Colonic mucosa (tissue), 4 donors: ENCODE measurements at regions not wholly inside any gene's neighbourhood (a gene's known extent, or its start where the extent isn't known, plus 50 kb on each side); places are given as distances from the start of the nearest gene placed in this dataset.
"Not testable (repeated sequence)": the region's sequence is repeated elsewhere in the genome, so short reads cannot be mapped to it uniquely, and the experiment has no call there.

Experiments
- DNase-seq: peaks from one replicate; pipeline ENCODE4 v3.0.0-alpha.2; 2020
- H3K27ac ChIP-seq: fragments of 200-600 bp; one replicate; pipeline ENCODE4 v1.8.0; 2021
- H3K27me3 ChIP-seq: fragments of 200-600 bp; one replicate; pipeline ENCODE4 v1.8.0; 2021
- H3K36me3 ChIP-seq: fragments of 200-600 bp; one replicate; pipeline ENCODE4 v1.8.0; 2021
- H3K4me1 ChIP-seq: fragments of 200-600 bp; one replicate; pipeline ENCODE4 v1.8.0; 2021; ENCODE audit warnings: mild to moderate bottlenecking
- H3K4me3 ChIP-seq: fragments of 200-600 bp; one replicate; pipeline ENCODE4 v1.8.0; 2021
- H3K9ac ChIP-seq, 2 donors: one replicate each; pipeline ENCODE4 v1.7.0; 2013; ENCODE audit warnings: control low read depth in 2 of 2, low read depth in 2 of 2, low read length in 2 of 2
- H3K9me3 ChIP-seq: fragments of 200-600 bp; one replicate; pipeline ENCODE4 v1.8.0; 2021
- intact Hi-C: fragments of 100-400 bp; cut with DNase I; formaldehyde crosslinking; loops from one replicate; pipeline ENCODE4 v1.14.1; 2022
- TF ChIP-seq, protein P1 (sequence below): fragments of 200-600 bp; IDR thresholded peaks from one replicate; pipeline ENCODE4 v1.8.0; 2022; ENCODE audit warnings: antibody characterized with exemption, mild to moderate bottlenecking
- donor health status: healthy.
- donor health status: DM: no; HTN: no; CAD: no.
- donor health status: DM: no; HTN: no; CAD: no.

DNA sequence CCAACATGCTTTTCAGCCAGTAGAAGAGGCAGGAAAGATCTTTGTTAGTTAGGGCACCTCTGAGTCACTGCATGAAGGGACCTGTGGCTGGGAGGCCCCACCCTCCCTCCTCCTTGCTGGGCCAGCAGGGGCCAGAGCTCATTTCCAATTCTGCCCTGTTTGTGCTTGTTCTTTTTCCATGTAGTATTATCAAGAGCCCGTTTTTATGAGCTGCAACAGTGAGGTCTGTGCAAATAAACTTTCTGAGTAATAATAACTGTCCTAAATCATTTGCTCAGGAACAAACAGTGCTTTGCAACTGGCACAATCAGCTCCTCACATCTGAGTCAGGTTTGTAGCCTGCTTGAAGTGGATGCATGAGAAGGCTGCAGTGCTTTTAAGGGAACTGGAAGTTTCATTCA lies 128.0 kb downstream of the ARL4C start:
- Histone ChIP-seq H3K27me3 (no peaks in the 10 kb centered on the region), H3K4me3 (no peak overlapping the region), H3K27ac (no peak overlapping the region), H3K9ac (no peak overlapping the region), H3K36me3 (no peaks in the 10 kb centered on the region), H3K9me3 (no peaks in the 10 kb centered on the region), H3K4me1 (no peaks in the 10 kb centered on the region)
- intact Hi-C loops: no loop called here
- TF ChIP-seq, protein P1, sequence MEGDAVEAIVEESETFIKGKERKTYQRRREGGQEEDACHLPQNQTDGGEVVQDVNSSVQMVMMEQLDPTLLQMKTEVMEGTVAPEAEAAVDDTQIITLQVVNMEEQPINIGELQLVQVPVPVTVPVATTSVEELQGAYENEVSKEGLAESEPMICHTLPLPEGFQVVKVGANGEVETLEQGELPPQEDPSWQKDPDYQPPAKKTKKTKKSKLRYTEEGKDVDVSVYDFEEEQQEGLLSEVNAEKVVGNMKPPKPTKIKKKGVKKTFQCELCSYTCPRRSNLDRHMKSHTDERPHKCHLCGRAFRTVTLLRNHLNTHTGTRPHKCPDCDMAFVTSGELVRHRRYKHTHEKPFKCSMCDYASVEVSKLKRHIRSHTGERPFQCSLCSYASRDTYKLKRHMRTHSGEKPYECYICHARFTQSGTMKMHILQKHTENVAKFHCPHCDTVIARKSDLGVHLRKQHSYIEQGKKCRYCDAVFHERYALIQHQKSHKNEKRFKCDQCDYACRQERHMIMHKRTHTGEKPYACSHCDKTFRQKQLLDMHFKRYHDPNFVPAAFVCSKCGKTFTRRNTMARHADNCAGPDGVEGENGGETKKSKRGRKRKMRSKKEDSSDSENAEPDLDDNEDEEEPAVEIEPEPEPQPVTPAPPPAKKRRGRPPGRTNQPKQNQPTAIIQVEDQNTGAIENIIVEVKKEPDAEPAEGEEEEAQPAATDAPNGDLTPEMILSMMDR: no peak
- no peak for DNase-seq

GRCh38 chr2:234366891-234367290 lies 130.0 kb downstream of the ARL4C start:
- Histone ChIP-seq H3K4me3 (no peak overlapping the region), H3K4me1 (no peaks in the 10 kb centered on the region), H3K9ac (no peak overlapping the region), H3K27ac (no peak overlapping the region), H3K36me3 (no peaks in the 10 kb centered on the region), H3K9me3 (no peaks in the 10 kb centered on the region), H3K27me3 (no peaks in the 10 kb centered on the region)
- intact Hi-C loops: no loop called here
- TF ChIP-seq, protein P1: no peak
- no peak for DNase-seq

DNA sequence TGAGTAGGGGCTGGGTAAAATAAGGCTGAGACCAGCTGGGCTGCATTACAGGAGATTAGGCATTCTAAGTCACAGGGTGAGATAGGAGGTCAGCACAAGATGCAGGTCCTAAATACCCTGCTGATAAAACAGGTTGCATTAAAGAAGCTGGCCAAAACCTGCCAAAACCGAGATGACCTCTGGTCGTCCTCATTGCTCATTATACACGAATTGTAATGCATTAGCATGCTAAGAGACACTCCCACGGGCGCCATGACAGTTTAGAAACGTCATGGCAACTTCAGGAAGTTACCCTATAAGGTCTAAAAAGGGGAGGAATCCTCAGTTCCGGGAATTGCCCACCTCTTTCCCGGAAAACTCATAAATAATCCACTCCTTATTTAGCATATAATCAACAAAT lies 132.2 kb downstream of the ARL4C start:
- Histone ChIP-seq H3K27ac (no peak overlapping the region), H3K9ac (no peak overlapping the region), H3K4me3 (no peak overlapping the region), H3K27me3 (no peaks in the 10 kb centered on the region), H3K36me3 (no peaks in the 10 kb centered on the region), H3K9me3 (no peaks in the 10 kb centered on the region), H3K4me1 (no peaks in the 10 kb centered on the region)
- TF ChIP-seq, protein P1: no peak
- no peak for DNase-seq
- intact Hi-C loops: no loop called here

- Histone ChIP-seq H3K4me3 (no peak overlapping the region), H3K36me3 (no peaks in the 10 kb centered on the region), H3K27ac (no peak overlapping the region), H3K9me3 (no peaks in the 10 kb centered on the region), H3K4me1 (no peaks in the 10 kb centered on the region), H3K27me3 (no peaks in the 10 kb centered on the region), H3K9ac (no peak overlapping the region)
- intact Hi-C loops: no loop called here
- TF ChIP-seq, protein P1: no peak
- no peak for DNase-seq
Measured at GRCh38 chr2:234363647-234364294, 133.1 kb downstream of the ARL4C start.

- Histone ChIP-seq H3K4me1 (no peaks in the 10 kb centered on the region), H3K9ac (no peak overlapping the region), H3K27ac (no peak overlapping the region), H3K4me3 (no peak overlapping the region), H3K36me3 (no peaks in the 10 kb centered on the region), H3K27me3 (no peaks in the 10 kb centered on the region), H3K9me3 (no peaks in the 10 kb centered on the region)
- intact Hi-C loops: no loop called here
- DNase-seq: no peak
- TF ChIP-seq, protein P1: no peak
Measured at GRCh38 chr2:234363011-234363487, 133.8 kb downstream of the ARL4C start.

- H3K27me3 ChIP-seq, H3K4me1 ChIP-seq, DNase-seq, H3K4me3 ChIP-seq, intact Hi-C loops, H3K9ac ChIP-seq, H3K9me3 ChIP-seq, H3K36me3 ChIP-seq, H3K27ac ChIP-seq: not testable (repeated sequence)
Measured at GRCh38 chr2:234360313-234360975, 136.4 kb downstream of the ARL4C start.
